SK-N-SH (cell line): ENCODE measurements at regions not wholly inside any gene's neighbourhood (a gene's known extent, or its start where the extent isn't known, plus 50 kb on each side); places are given as distances from the start of the nearest gene placed in this dataset.

ENCODE experiments used
- CTCF ChIA-PET: fragments of 300-600, 350-600 bp; formaldehyde crosslinking; extraction: SDS; loops from one replicate; lab custom pipeline; 2021; lab: Yijun Ruan, JAX
- POLR2A ChIA-PET: fragments of 350-600 bp; sonication (Branson Sonifier 250); formaldehyde crosslinking; extraction: SDS; loops from one replicate; lab custom pipeline; 2020; ENCODE audit warnings: antibody characterized with exemption, inconsistent platforms; lab: Yijun Ruan, JAX
- DNase-seq: peaks from one replicate; pipeline ENCODE4 v3.0.0; 2012
- H2AFZ ChIP-seq: fragments of 200-600 bp; sonication (generic); 2 replicates; pipeline ENCODE4 v1.8.1; 2016; ENCODE audit warnings: antibody characterized with exemption, mild to moderate bottlenecking, low read depth
- H3F3A ChIP-seq: fragments of 200-600 bp; sonication (generic); replicated peaks from 2 replicates; pipeline ENCODE3; 2016; ENCODE audit warnings: antibody characterized with exemption, mild to moderate bottlenecking; ENCODE audit not compliant: insufficient read depth
- H3K27ac ChIP-seq, 2 experiments: fragments of 200-500 bp in 1 of 2; fragments of 200-600 bp in 1 of 2; sonication (Bioruptor generic) in 1 of 2; sonication (generic), shearing (Covaris generic) in 1 of 2; 2 replicates each; pipeline versions ENCODE4 v1.5.1 to v1.6.1; 2014 to 2016; ENCODE audit warnings: low read depth in 2 of 2, inconsistent platforms in 1 of 2, low read length in 1 of 2, mild to moderate bottlenecking in 1 of 2, mixed read lengths in 1 of 2
- H3K27me3 ChIP-seq: fragments of 200-600 bp; sonication (generic), shearing (Covaris generic); 2 replicates; pipeline ENCODE4 v1.6.1; 2016; ENCODE audit warnings: mixed run types; ENCODE audit not compliant: insufficient read depth
- H3K36me3 ChIP-seq, 2 experiments: fragments of 200-500 bp in 1 of 2; fragments of 200-600 bp in 1 of 2; sonication (Bioruptor generic) in 1 of 2; sonication (generic) in 1 of 2; replicated peaks in 1 of 2; 2 replicates each; pipeline versions ENCODE3 to v1.5.1; 2014 to 2016; ENCODE audit warnings: low read length in 1 of 2, mild to moderate bottlenecking in 1 of 2; ENCODE audit not compliant: insufficient read depth in 2 of 2, control insufficient read depth in 1 of 2
- H3K4me1 ChIP-seq, 2 experiments: fragments of 200-500 bp in 1 of 2; fragments of 200-600 bp in 1 of 2; sonication (Bioruptor generic) in 1 of 2; sonication (generic), shearing (Covaris generic) in 1 of 2; 2 replicates each; pipeline versions ENCODE4 v1.5.1 to v1.6.1; 2014 to 2016; ENCODE audit warnings: low read depth in 1 of 2, low read length in 1 of 2, mixed run types in 1 of 2; ENCODE audit not compliant: insufficient read depth in 2 of 2, control insufficient read depth in 1 of 2
- H3K4me2 ChIP-seq: fragments of 200-600 bp; sonication (generic), shearing (Covaris generic); 2 replicates; pipeline ENCODE4 v1.6.1; 2017; ENCODE audit warnings: mixed run types
- H3K4me3 ChIP-seq, 2 experiments: fragments of 200-500 bp in 1 of 2; fragments of 200-600 bp in 1 of 2; sonication (Bioruptor generic) in 1 of 2; sonication (generic), shearing (Covaris generic) in 1 of 2; 2 replicates each; pipeline versions ENCODE4 v1.5.1 to v1.8.1; 2014 to 2016; ENCODE audit warnings: low read depth in 2 of 2, inconsistent platforms in 1 of 2, low read length in 1 of 2, mild to moderate bottlenecking in 1 of 2, mixed read lengths in 1 of 2, moderate library complexity in 1 of 2
- H3K79me2 ChIP-seq: fragments of 200-600 bp; sonication (generic); 2 replicates; pipeline ENCODE4 v1.8.1; 2017; ENCODE audit warnings: mild to moderate bottlenecking; ENCODE audit not compliant: insufficient read depth
- H3K9ac ChIP-seq: fragments of 200-600 bp; sonication (generic); 2 replicates; pipeline ENCODE4 v1.6.1; 2017; ENCODE audit warnings: mixed run types
- H3K9me2 ChIP-seq: fragments of 200-600 bp; sonication (generic); 2 replicates; pipeline ENCODE4 v1.6.1; 2017; ENCODE audit warnings: mixed run types
- H3K9me3 ChIP-seq: fragments of 200-600 bp; sonication (generic); 2 replicates; pipeline ENCODE4 v1.6.1; 2017; ENCODE audit warnings: mixed run types, mild to moderate bottlenecking, moderate library complexity
- H4K20me1 ChIP-seq: fragments of 200-600 bp; sonication (generic); 2 replicates; pipeline ENCODE4 v1.6.1; 2017; ENCODE audit warnings: mild to moderate bottlenecking, mixed run types; ENCODE audit not compliant: insufficient read depth
- EP300 ChIP-seq, 2 experiments: IDR thresholded peaks; 2 replicates each; pipeline versions ENCODE4 v1.4.0 to v1.6.1; 2012; ENCODE audit warnings: borderline replicate concordance in 1 of 2, low read depth in 1 of 2, low read length in 1 of 2
- GABPA ChIP-seq: IDR thresholded peaks from 2 replicates; pipeline ENCODE4 v1.4.0; 2012; ENCODE audit warnings: low read depth, mild to moderate bottlenecking
- RCOR1 ChIP-seq: fragments of 150-350 bp; IDR thresholded peaks from 2 replicates; pipeline ENCODE4 v1.6.1; 2017; ENCODE audit warnings: antibody characterized with exemption, low read length
- REST ChIP-seq: IDR thresholded peaks from 2 replicates; pipeline ENCODE4 v1.6.1; 2012; ENCODE audit warnings: mild to moderate bottlenecking, low read depth, low read length, moderate library complexity
- SIN3A ChIP-seq: IDR thresholded peaks from 2 replicates; pipeline ENCODE4 v1.6.1; 2012; ENCODE audit warnings: low read depth, mild to moderate bottlenecking, low read length, moderate library complexity, borderline replicate concordance
- SMC3 ChIP-seq: IDR thresholded peaks from 2 replicates; pipeline ENCODE4 v1.6.1; 2012; ENCODE audit warnings: low read depth, low read length, improper control_type of control experiment
- TAF1 ChIP-seq: IDR thresholded peaks from 2 replicates; pipeline ENCODE4 v1.6.1; 2012; ENCODE audit warnings: low read depth, mild to moderate bottlenecking, low read length, moderate library complexity, borderline replicate concordance
- YY1 ChIP-seq: IDR thresholded peaks from 2 replicates; pipeline ENCODE4 v1.4.0; 2012; ENCODE audit warnings: low read depth, mild to moderate bottlenecking
- WGBS: methylation state at CpG from one replicate; pipeline ENCODE4 v1.1.6; 2017; ENCODE audit warnings: low lambda C conversion rate; 5-methylcytosine and 5-hydroxymethylcytosine counted together

- POLR2A ChIA-PET, result no interaction called here
These were observed 239.3 kb downstream of the FBXO15 start for GRCh38 chr18:73908323-73908722.

GRCh38 chr18:73901566-73901965 is 246.1 kb downstream of the FBXO15 start:
- H2AFZ ChIP-seq, result no peak overlapping the region
- no peaks in the 10 kb centered on the region for H3K36me3 ChIP-seq
- TF ChIP-seq RCOR1 (no peak), YY1 (no peak), TAF1 (no peak), SMC3 (no peak), EP300 (IDR thresholded peaks at IDR 0.05; ENCODE audit: borderline replicate concordance in 1 of 2, low read depth in 1 of 2, low read length in 1 of 2) (no peak), SIN3A (no peak)
- no peak overlapping the region for H3K9ac ChIP-seq
- DNase-seq, result no peak
- no peaks in the 10 kb centered on the region for H3F3A ChIP-seq
- H3K4me3 ChIP-seq, result no peak overlapping the region
- no peak overlapping the region for H3K27ac ChIP-seq
- H3K4me1 ChIP-seq, result no peaks in the 10 kb centered on the region
- H3K9me2 ChIP-seq, result no peaks in the 10 kb centered on the region
- no peaks in the 10 kb centered on the region; the same call in 1 of the 2 replicates for H3K9me3 ChIP-seq
- H4K20me1 ChIP-seq, result no peaks in the 10 kb centered on the region
- 3% methylated on average over 4 of the region's 4 CpGs for WGBS
- H3K27me3 ChIP-seq, result no peaks in the 10 kb centered on the region; the same call in 1 of the 2 replicates
- no peaks in the 10 kb centered on the region for H3K79me2 ChIP-seq
- ChIA-PET POLR2A (no interaction called here), CTCF (no interaction called here)
- no peak overlapping the region for H3K4me2 ChIP-seq

More at GRCh38 chr18:73908323-73908722, 239.3 kb downstream of the FBXO15 start:
- no peak for DNase-seq
- no peak overlapping the region for H3K4me2 ChIP-seq
- no peaks in the 10 kb centered on the region for H3F3A ChIP-seq
- H3K27ac ChIP-seq, result no peak overlapping the region
- H3K4me1 ChIP-seq, result no peaks in the 10 kb centered on the region
- WGBS, result 7% methylated on average over 5 of the region's 5 CpGs
- H3K9me3 ChIP-seq, result no peaks in the 10 kb centered on the region; the same call in 1 of the 2 replicates
- H3K27me3 ChIP-seq, result no peaks in the 10 kb centered on the region; the same call in 1 of the 2 replicates
- H3K36me3 ChIP-seq, result no peaks in the 10 kb centered on the region
- CTCF ChIA-PET, result interaction anchor here (1.4 kb wide), 1 partner anchor 66 kb away, joined by 4 read pairs; no protein-coding TSS in a partner anchor
- TF ChIP-seq YY1 (no peak), REST (peak; percentile 99), RCOR1 (no peak), GABPA (no peak)
- no peaks in the 10 kb centered on the region for H3K79me2 ChIP-seq
- H3K4me3 ChIP-seq, result no peak overlapping the region
- no peak overlapping the region for H2AFZ ChIP-seq
- no peaks in the 10 kb centered on the region for H4K20me1 ChIP-seq
- no peak overlapping the region for H3K9ac ChIP-seq
- H3K9me2 ChIP-seq, result no peaks in the 10 kb centered on the region
